ENCODE measurements at regions not wholly inside any gene's neighbourhood (a gene's known extent, or its start where the extent isn't known, plus 50 kb on each side); places are given as distances from the start of the nearest gene placed in this dataset.

GRCh38 chr14:83923842-83924241 is 1606.1 kb upstream of the FLRT2 start:
- TF ChIP-seq CTCF (tag by site-specific recombination; IDR thresholded peaks at IDR 0.05) (no peak), REST (tag by site-specific recombination; IDR thresholded peaks at IDR 0.05) (no peak), BCL11B (tag by site-specific recombination; IDR thresholded peaks at IDR 0.05; ENCODE audit: low read depth) (no peak), YY1 (tag by site-specific recombination; IDR thresholded peaks at IDR 0.05) (no peak), ZFP3 (tag by site-specific recombination; IDR thresholded peaks at IDR 0.05; ENCODE audit: low read depth) (no peak), ZNF24 (tag by site-specific recombination; IDR thresholded peaks at IDR 0.05) (no peak), ZNF639 (tag by site-specific recombination; IDR thresholded peaks at IDR 0.05) (no peak), ZNF510 (tag by site-specific recombination; IDR thresholded peaks at IDR 0.05; ENCODE audit: insufficient replicate concordance) (no peak), ZNF596 (tag by site-specific recombination; IDR thresholded peaks at IDR 0.05) (no peak), ZNF670 (tag by site-specific recombination; IDR thresholded peaks at IDR 0.05; ENCODE audit: low read depth) (no peak), ZNF561 (tag by site-specific recombination; IDR thresholded peaks at IDR 0.05; ENCODE audit: borderline replicate concordance) (no peak), ZBTB1 (tag by site-specific recombination; IDR thresholded peaks at IDR 0.05) (no peak)
